HS-5 (cell line): ENCODE measurements at regions not wholly inside any gene's neighbourhood (a gene's known extent, or its start where the extent isn't known, plus 50 kb on each side); places are given as distances from the start of the nearest gene placed in this dataset.
"Not testable (repeated sequence)": the region's sequence is repeated elsewhere in the genome, so short reads cannot be mapped to it uniquely, and the experiment has no call there.

Experiments used
- DNase-seq: peaks from one replicate; pipeline ENCODE4 v3.0.0-alpha.2; 2012; ENCODE audit warnings: low read depth

- DNase-seq: no peak
Observed at GRCh38 chr4:92012899-92013867, 290.6 kb upstream of the GRID2 start.

- DNase-seq: no peak
Observed at GRCh38 chr4:92014067-92014466, 289.7 kb upstream of the GRID2 start.

DNA sequence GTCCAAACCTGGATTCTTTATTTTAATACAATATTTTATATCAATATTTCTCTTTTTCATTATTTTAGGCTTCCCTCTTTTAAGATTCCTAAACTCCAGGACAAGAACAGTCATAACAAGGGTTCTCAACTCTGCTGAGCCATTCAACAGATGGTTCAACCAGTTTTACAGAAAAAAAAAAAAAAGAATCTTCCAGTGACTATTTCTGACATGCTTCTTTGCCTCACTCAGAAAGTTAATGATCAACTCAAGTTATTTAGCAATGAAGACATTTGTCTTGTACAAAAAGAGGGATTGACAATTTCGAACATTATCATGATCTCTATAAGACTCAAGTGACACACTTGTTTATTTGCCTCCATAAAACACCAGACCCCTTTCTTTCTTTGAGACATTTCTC lies 282.6 kb upstream of the GRID2 start:
- no peak for DNase-seq

GRCh38 chr4:92021788-92022187 lies 282.0 kb upstream of the GRID2 start:
- DNase-seq: no peak

GRCh38 chr4:92028830-92029229 lies 274.9 kb upstream of the GRID2 start:
- not testable (repeated sequence) for DNase-seq

DNA sequence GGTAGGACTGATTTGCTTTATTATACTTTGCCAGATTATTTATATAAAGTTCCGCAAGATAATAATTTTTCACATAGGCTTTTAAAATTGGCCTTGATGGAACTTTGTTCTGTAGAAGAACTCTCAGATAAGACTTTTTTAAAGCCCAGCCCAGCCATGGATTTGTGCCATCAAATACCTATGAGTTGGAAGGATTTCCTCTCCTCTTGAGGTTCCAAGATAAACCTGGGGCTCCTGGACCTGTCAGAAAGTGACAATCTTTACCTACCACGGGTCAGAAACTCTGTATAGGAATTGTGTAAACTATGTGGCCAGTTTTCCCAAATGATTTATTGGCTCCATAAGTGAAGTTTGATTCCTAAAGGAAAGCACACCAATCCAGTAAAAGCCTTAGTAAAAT lies 271.9 kb upstream of the GRID2 start:
- no peak for DNase-seq

- DNase-seq: no peak
Observed at GRCh38 chr4:92035666-92036065, 268.1 kb upstream of the GRID2 start.

DNA sequence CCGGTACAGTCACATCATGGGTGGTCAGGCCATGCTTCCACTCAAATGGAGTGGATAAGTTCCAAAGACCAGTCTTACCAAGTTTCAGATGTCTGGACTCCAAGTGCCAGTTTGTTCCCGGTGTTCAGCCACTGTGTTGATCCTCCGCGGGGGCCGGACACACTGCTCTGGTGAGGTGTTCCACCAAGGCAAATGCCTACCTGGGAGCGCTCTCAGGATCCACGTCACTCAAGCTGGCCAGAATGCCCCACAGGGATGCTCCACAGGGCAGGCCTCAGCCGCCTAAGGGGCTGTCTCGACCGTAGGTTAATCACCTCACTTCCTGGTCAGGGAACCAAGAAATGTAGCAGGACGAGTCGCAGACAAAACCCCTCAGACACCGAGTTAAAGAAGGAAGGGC lies 258.0 kb upstream of the GRID2 start:
- DNase-seq: no peak

DNA sequence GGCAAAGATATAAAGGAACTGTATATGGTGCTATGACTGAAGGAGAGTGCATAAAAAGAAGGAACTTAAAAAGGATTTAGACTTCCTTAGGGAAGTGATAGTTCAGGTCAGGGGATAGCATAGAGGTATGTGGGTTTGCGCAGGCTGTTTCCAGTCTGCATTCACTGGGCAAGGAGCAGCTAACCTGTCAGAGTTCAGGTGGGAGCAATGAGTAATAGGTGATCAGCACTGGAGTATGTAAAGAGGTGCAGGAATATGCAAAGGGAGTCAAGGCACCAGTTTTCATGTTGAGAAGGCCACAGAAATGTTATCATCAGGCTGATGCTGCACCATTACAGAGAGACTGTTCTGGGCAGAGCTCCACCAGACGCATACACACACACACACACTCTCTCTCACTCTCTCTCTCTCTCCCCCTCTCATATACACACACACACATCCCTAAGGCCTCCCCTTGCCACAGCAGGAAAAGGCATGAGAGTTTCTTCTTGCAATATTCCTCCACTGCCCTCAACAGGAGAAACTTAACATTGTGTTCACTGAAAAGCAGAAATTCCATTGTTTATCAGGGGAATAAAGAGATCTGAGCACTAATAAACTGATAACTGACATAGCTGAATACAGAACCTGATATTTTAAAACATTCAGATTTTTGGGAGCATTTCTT lies 256.4 kb upstream of the GRID2 start:
- DNase-seq: no peak

- DNase-seq: no peak
Observed at GRCh38 chr4:92050875-92051274, 252.9 kb upstream of the GRID2 start.

- no peak for DNase-seq
Observed at GRCh38 chr4:92059615-92060014, 244.2 kb upstream of the GRID2 start.

DNA sequence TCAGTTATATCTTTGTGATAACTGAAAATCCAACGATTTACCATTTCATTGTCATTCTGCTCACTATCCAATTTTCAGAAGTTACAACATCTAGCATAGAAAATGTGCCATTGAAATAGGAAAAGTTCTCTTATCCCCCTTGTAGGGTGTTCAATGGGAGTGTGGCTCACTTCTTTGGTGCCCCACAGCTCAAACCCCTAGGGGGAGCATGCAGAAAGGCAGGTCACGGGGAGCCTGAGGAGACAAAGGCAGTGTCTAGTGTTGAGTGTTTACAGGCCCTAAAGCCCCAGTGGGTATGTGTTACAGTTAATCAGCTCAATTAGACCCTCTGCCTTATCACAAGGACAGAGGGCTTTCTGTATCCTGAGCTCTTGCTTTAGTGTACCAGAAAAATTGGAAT lies 243.4 kb upstream of the GRID2 start:
- no peak for DNase-seq

DNA sequence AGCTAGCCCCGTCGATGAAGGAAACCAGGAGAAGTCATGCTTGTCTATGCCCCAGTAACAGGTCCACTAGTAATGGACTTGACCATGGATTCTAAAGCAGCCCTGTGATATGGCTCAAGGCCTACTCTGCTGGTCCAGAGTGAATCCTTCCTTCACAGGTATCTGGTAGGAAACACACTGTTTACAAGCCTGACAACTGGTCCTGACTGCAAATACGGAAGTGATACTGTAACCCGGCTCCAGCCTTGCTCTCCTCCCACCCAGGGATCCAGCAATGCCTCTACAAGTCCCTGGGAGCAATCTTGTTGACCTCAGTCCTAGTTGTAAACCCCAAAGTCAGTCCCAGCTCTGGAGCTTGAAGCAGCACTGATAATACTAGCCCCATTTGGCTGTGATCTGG lies 239.2 kb upstream of the GRID2 start:
- no peak for DNase-seq

GRCh38 chr4:92066485-92066884 lies 237.3 kb upstream of the GRID2 start:
- no peak for DNase-seq

- no peak for DNase-seq
Observed at GRCh38 chr4:92071587-92071986, 232.2 kb upstream of the GRID2 start.

DNA sequence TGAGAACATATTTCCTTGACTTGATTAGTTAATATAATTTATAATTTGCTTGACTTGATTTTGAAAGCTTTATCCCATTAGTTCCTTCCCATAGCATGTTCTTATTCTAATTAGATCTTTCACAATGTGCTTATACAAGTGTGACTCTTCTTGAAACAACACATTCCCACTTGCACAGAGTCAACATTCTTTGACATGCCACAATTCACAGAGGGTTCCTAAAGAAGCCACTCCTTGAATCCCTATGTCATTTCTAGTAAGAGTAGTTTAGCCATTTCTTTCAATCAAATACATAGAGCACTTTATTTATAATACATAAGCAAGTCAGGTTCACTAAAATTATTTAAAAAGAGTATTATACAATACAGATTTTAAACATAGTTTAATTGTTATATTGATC lies 228.9 kb upstream of the GRID2 start:
- no peak for DNase-seq

GRCh38 chr4:92090887-92091286 lies 212.9 kb upstream of the GRID2 start:
- no peak for DNase-seq

GRCh38 chr4:92091335-92091734 lies 212.4 kb upstream of the GRID2 start:
- no peak for DNase-seq

GRCh38 chr4:92099861-92100260 lies 203.9 kb upstream of the GRID2 start:
- DNase-seq: no peak

DNA sequence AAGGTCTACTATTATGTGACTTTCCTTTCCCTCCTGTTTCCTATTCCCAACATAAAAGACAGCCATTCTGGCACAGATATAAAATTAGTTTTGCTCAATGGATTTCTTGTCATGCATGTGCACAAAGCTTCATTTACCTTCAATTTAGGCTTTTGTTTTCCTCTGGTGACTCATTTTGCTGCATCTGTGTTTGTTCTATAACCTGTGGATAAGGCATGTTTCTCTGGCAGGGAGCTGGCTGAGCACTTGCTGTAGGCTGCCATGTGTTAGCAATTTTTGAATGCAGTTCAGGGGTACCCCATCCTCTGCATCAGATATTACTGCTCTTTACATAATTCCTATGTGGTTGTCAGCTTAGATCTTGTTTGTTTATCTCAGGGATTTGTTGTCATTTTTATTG lies 202.8 kb upstream of the GRID2 start:
- no peak for DNase-seq

GRCh38 chr4:92101737-92102172 lies 202.0 kb upstream of the GRID2 start:
- peak; percentile 48 for DNase-seq

DNA sequence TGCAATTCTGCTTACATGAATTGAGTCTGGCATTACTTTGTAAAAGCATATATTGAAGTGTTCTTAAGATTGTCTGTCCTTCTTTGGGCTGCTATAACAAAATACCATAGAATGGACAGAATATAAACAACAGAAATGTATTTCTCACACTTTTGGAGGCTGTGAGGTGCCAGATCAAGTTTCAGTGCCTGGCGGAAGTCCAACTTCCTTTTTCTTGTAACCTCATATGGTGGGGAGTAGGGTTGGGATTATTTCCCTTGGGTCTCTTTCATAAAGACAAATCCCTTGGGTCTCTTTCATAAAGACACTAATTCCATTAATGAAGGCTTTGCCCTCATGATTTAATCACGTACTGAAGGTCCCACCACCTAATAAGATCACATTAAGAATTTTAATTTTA lies 199.3 kb upstream of the GRID2 start:
- DNase-seq: no peak

DNA sequence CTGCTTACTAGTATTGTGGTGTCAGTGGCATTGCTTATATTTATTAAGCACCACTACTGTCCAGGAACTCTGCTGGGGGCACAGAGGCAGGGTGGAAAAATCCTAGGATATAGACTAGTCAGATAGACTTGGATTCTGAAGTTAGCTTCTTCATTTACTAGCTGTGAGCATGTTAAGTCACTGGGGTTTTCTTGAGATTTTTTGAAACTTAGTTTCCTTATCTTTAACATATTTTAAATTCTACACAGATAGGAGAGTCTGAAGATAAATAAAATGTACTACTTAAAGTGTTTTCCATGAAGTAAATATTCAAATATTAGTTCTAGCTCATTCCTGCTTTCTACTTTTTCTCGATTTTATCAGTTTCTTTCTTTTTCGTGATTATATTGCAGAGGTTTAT lies 196.9 kb upstream of the GRID2 start:
- no peak for DNase-seq
